Stimulated activated naive CD4-positive, alpha-beta T cell treated with Interleukin-2 at 50 U/mL for 16 hours (primary cell): ENCODE measurements at regions not wholly inside any gene's neighbourhood (a gene's known extent, or its start where the extent isn't known, plus 50 kb on each side); places are given as distances from the start of the nearest gene placed in this dataset.

Experiments
- DNase-seq: peaks from one replicate; lab custom pipeline; 2025; lab: John Stamatoyannopoulos, UW

DNA sequence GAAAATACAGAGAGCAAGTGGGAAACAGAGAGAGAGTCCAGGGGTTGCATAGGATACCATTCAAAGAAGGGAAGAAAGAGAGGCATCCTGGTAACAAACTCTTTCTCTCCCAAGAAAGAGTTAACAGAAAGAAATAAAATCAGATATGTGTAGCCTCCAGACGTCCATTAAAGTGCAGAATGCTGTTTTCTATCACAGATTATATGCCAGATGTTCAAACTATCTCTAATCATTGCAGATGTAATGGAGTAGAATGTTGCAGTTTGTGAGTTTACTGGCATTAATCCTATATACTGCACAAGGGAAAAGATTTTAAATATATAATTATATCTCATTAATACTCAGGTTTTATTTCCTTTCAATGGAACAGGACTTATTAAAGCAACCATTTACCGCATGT lies 369.4 kb downstream of the ZNF536 start:
- DNase-seq: no peak

DNA sequence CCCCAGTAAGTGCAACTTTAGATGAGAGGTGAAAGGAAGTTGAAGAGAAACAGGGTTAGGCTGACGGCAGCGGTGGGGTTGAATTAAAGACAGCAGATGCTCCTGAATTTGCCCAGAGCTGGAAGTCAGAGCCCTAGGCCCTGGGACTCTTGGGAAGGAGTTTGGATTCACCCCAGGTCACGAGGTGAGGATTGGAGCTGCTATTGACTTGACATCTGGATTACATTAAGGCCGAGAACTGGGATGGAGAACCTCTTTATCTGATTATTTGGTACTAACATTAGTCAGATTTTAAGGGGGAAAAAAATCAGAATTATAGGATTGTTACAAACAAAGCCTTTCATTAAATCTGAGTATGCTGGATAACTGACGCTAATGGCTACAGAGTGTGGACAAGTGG lies 367.2 kb downstream of the ZNF536 start:
- DNase-seq: no peak

DNA sequence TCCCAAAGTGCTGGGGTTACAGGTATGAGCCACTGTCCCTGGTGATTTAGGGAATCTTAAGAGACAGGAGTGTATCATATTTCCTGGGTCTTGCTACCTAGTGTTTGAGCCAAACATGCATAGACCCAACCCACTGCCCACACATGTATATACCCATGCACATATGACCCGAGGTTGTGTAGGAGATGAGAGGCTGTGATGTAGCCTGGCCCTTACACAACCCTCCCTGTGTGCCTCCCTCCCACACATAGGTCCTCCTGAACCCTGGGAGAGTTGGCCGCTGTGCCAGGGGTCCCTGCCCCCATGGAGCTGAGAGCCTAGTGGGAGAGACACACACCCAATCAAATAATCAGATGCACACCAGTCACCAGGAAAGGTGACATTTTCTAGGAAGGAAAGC lies 365.9 kb downstream of the ZNF536 start:
- no peak for DNase-seq

DNA sequence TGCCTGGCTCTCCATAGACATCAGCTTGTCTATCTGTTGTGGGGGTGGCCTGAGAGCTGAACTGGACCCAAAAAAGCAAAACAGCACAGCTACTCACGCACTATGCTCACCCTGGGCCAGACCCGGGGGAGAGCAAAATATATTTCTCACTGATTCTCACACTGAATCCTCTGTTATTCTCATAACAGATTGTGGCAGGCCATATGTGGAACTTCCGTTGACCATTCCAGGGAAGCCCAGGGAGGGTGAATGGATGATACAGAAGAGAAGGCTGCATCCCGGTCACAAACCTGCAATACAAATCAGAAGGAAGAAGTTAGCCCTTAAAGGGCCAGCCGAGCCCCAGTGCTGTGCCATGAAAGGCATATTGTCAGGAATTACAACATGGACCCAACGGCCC lies 362.5 kb downstream of the ZNF536 start:
- DNase-seq: no peak

DNA sequence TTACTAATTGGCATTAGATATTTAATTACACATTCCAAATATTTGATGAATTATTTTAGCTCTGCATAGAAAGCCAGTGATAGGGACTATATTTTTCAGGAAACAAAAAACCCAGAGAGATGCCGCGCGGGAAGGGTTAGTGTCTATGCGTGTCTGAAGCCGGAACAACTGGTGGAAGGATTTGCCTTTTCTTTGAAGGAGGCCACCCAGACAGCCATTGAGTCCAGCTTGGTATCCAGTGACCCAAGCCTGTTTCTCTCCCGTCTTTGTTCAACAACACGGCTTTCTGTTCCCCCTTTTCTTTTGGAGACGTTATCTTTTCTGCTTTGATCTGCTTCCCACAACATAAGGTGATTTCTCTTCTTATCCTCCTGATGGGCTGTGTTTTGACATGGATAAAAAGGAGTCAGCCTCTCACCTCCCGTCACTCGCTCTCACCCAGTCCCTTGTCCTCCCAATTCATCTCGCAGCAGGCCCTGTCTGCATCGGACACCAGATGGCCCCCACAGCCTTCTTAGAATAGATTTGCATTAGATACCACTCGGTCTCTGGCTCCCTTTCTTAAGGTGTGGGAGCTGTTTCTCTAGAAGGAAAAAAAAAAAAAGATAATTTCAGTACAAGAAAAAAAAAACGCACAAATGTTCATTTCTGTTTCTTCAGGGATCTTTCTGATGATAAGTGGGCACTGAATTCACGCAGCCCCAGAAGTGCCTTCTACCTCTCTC lies 361.8 kb downstream of the ZNF536 start:
- DNase-seq: no peak

DNA sequence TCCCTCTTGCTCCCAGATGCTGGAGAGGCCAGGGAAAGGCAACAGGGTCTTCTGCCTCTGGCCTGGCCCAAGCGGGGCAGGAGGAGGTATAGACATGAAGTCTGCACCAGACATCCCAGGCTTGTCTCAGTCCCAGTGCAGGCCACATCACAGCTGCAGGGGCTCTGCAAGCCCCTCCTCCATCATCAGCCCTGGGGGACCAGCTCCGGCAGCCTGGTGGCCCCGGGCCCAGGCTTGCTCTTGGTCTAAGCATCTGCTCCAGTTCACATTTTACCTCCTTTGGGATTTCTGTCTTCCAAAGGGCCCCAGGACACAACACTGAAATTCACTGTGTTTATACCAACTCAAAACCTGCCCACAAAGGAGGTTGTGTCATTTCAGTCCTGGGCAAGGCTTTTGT lies 359.4 kb downstream of the ZNF536 start:
- DNase-seq: no peak

DNA sequence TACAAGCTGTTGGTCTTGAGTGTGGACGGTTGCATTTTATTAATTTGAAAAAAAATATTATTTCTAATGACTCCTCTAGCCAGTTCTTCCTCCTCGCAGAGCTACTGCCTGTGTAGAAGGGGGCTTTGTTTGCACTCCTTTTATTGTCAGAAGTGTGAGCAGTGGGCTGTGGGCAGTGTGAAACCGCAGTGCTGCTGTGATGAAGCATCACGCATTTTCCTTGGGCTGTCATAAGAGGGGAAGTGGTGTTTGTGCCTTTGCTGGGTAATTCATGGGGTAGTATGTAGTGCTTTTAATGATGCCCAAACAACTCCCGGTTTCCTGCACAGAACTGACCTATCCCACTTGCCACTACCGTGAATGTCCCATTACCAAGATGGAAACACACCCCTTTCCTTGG lies 357.3 kb downstream of the ZNF536 start:
- DNase-seq: no peak

DNA sequence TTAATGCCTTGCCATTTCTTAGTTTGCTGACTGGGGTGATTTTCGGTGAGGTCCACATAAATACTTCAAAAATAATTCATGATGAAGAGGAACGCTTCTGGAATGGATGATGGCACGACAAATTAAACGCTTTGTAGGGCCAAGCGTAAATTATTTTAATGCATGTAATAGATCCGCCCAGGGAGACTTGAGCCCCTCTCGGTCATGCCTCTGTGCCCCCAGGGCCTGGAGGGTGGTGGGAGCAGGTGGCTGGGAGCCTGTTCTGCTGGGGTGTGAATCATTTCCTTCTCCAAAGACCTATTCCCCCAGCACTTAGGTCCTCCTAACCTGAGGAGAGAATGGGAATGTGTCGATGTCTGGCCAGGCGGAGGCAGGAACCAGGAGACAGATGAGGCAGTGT lies 350.6 kb downstream of the ZNF536 start:
- DNase-seq: no peak

DNA sequence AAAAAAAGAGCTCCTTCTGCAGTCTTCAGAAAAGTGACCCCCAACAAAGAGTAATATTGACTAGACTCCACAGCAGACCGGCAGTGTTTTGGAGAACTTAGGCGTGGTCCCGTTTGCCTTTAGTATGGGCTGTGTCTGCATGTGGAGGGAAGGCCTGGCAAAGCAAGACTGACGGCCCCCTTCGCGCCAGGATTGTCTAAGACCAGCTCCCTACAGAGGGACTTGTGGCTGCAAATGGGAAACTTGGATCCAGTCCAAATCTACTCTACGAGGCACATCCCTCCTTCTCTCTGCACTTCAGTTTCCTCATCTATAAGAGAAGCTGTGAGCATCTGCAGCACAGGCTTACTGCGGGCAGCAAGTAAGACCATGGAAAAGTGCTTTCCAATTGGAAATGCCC lies 350.0 kb downstream of the ZNF536 start:
- no peak for DNase-seq

DNA sequence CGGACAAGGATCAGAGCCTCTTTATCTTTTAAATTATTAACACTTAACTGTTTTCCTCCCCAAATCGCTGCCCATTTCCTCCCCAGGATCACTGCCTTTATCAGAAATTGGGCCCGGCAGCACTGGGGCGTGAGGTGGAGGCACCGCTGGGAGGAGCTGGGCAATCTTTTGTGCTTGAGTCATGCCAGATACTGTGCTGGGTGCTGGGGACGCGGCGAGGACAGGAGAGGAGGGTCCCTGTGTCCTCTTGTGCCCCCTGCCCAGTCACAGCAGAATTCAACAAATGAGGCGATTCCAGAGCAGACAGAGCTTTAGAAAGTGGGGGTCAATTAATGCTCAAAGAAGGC lies 347.8 kb downstream of the ZNF536 start:
- DNase-seq: no peak

DNA sequence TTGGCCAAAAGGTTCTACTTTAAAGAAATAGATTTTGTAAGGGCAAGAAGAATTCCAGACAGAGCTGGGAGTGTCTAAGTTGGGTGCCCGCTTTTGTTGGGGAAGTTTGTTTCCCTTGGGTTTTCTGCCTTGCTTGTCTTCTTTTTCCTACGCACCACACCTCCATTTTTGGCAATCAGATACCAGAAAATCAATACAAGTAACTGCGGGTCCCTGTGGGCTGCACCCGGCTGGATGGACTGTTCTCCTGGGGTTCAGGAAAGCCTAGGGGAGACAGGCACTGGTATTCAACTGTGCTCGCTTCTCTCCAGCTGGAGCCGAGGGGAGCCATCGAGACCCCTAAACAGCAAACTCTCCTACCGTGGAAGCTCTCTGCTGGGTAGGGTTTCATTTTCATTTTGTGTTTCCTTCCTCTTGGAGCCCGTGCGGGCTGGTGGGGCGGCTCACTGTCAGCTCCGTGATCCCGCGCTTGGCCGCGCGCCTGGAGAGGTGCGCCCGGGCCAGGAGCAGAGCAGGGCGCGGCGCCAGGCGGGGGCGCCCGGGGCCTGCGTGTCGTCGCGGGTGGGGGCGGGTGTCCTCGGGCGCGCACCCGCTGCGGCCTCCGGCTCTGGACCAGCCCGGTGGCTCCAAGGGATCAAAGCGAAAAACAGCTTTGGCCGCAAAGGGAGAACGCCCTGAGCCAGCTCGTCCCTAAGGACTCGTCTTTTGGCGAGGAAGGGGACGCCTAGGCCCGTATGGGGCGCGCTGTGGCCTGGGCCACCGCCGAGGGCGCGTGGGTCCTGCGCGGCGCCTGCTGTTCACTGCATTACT lies 347.2 kb downstream of the ZNF536 start:
- no peak for DNase-seq

DNA sequence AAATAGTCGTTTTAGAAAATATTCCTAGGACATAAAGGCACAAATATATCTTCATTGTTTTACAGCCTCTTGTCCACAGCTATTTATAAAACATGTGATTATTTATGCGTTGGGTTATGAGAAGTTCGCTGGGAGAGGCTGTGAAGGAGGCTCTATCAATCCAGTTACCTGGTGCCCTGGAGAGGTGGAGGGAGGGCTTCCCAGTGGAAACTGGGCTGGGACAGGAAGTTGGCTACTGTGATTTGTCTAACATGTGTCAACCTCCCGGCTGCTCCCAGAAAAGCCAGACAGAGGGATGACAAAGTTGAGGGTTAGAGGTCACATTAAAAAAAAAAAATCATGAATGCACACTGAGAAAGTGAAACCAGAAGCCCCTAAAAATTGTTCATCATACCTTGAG lies 346.5 kb downstream of the ZNF536 start:
- no peak for DNase-seq

DNA sequence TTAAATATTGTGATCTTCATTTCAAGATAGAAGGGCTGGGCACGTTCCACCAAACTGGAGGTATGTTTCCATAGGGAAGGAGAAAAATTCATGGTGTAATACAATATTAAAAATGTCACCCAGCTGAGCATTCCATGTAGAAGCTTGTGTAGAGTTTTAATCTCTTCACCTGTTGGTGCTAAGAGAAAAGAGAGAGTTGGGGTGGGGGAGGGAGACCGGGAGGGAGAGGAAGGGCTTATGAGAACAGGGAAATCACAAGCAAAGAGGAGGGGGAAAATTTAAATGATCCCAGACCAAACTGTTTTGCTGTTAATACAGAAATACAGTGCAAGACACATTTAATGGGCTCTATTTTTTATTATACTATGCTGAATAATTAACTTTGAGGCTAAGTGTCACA lies 345.8 kb downstream of the ZNF536 start:
- DNase-seq: no peak

DNA sequence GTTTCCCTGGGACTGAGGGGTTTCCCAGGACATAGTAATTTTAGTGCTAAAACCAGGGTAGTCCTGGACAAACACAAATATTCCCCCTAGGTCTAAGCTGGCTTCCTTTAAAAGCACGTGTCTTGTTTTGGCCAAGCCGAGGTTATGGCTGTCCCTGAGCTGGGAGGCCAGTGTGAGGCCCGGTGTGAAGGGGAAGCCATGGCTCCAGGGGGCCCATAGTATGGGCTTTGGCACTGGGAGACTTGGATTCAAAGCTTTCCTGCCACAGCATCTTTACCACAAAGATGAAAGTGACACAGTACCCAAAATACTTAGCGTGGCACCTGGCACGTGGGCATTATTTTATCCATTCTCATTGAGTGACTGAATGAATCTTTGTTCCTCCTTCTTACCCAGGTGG lies 345.2 kb downstream of the ZNF536 start:
- no peak for DNase-seq

DNA sequence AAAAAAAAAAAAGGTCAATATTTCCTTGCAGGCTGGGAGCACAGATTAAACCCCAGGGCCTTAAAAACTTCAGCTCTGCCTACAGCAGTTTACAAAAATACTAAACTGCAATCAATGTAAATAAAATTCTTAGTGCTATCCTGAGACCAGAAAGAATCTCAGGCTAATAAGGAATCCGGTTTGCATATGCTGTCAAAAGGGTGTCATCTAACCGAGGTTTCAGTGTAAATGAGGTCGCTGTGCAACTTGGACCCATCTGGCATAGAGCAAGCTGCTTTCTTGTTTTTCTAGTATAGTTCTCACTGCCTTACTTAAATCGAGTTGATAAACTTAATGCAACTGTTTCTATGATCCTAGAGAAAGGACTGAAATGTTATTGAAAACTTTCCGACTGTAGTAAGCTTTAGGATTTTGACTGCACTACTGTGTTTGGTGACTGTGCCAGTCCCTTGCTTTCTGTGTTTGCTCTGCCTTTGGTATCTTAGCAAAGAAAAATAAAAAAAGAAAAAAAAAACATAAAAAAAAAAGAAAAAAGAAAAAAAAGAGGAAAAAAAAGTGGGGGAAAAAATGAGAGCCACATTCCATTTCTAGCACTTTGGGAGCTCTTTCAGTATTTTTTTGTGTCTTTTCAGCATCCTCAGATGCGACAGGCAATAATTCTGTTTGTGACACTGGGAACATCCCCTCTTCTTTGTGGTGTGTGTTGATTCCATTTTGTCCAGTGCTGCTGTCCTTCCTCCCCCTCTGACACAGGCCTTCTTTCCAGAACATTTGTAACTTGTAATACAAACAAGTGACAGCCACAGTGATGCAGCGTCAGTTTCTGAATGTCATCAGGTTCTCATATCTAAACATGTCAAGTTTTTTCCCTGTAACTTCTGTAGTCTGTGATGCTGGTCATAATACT lies 340.5 kb downstream of the ZNF536 start:
- DNase-seq: no peak

DNA sequence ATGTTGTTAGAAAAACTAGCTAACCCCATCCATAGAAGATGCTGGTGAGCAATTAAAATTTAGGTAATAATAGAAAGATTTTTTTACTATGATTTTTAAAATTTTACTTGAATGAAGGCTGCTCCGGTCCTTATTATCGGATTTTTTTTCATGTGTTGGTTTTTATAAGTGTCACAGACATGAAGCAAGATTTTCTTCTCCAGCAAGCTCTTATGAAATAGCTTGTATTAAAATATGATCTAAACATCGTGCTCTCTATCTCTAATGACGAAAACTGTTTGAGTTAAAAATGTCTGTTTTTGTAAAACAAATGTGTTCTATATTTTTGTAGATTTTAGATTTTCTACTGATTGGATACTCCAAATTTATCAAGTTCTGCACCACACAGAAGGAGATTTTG lies 339.6 kb downstream of the ZNF536 start:
- no peak for DNase-seq

DNA sequence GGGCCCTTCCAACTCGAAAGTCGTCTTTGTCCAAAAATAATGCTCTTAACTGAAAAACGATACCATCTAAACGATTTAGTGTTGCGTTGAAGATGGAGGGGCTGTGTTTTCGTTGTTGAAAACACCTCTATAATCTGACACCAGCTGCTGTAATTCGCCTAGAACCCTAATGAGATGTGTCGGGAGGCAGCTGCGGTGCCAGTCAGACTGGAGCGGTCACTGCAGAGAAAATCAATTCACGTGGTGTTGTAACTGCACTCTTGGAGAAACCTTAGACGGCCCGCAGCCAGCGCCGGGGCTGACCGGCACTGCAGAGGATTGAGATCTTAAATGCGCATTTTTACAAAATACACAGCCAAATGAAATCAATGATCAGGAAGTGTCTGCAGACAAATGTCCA lies 339.1 kb downstream of the ZNF536 start:
- no peak for DNase-seq

DNA sequence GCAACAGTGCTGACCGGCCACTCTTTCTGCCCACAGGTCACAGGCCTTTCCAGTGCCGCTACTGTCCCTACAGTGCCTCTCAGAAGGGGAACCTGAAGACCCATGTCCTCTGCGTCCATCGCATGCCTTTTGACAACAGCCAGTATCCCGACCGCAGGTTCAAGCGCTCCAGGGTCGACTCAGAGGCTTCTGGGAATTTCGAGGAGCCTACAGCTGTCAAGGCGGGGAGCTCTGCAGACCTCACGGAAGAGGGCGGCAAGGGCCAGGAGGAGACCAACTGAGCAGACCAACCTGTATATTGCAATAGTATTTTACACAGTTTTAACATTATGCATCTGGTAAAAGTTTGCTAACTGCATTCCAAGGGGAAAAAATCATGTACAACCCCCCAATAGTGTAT lies 338.5 kb downstream of the ZNF536 start:
- DNase-seq: no peak

DNA sequence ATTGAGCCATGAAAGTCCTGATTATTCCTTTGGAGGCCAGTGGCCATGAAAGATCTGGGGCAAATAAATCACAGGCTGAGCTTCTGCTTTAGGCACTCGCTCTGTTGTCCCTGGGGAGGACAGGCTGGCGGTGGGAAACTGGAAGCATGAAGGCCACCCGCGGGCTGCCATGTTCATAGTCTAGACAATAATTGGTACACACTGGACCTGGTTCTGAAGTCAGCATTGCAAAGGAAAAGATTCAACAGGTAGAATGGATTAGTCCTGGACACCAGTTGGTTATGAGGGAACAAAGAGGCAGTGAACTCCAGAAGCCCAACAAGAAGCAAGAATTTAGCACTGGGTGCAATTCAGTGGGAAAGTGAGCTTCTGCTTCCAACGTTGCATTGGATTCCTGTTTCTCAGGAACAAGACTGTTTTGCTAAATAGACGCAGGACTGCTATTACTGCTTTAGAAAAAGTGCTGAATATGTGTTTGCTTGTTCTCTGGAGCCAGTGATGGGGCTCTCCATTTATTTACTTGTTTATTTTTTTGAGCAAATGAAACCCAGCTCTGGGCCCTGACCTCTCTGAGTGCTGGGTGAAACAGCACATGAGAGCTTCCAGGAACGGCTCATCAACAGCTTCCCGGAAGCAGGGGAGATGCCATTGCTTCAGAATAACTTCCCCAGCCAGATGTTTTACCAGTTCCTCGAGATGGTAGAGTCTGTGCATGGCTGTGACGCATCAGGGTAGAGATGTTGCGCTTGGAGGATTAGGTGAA lies 336.4 kb downstream of the ZNF536 start:
- DNase-seq: no peak

DNA sequence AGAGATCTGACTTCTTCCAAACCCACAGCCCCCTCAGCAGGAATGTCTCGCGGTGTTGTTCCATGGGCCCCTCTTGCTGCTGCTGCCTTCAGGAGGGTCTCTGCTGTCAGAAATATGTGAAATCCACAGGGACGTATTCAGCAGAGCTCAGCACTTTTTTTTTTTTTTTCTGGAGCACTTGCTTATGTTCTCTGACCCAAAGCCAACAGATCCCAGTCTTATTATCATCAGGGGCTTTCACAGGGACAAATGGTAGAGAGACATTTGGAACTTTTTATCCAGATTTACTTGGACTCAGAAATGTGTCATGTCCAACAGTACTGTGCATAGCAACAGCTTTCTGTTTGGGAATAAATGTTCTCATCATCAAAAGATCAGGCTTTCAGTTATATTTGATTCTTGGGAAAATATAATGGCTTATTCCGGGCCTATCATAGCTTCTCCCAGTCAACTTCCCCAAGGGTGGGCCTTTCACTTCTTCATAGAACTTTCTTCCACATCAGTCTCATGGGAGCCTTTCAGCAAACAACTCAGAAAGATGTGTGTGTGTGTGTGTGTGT lies 332.7 kb downstream of the ZNF536 start:
- DNase-seq: no peak

DNA sequence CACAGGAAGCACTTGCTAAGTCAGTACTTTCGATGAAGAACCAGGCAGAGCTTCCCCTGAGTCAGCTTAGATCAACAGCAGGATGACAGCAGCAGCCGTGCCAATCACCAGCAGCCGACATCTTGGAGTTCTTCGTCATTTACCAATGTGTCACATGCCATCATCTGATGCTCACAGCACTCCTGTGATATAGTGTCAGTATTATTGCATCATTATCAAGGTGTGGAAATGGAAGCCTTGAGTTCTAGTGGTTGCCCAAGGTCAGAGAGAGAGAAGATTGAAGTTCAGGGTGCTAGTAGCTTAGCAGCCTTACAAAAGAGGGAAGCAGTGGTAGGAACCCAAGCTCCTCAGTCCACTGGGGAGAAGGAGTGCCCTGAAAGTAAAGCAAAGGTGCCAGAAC lies 331.5 kb downstream of the ZNF536 start:
- no peak for DNase-seq

DNA sequence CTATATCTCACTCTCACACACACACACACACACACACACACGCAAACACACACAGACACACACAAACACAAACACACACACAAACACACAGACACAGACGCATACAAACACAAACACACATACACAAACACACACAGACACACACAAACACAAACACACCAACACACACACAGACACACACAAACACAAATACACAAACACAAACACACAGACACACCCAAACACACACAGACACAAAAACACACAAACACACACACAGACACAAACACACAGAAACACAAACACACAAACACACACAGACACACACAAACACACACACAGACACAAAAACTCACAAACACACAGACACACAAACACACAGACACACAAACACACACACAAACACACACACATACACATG lies 329.0 kb downstream of the ZNF536 start:
- DNase-seq: no peak
